ENCODE measurements at regions not wholly inside any gene's neighbourhood (a gene's known extent, or its start where the extent isn't known, plus 50 kb on each side); places are given as distances from the start of the nearest gene placed in this dataset.

GRCh38 chr1:208858738-208859137 lies 614.6 kb upstream of the PLXNA2 start:
- in situ Hi-C loops (cut with HindIII; ENCODE audit: low pct_unique_long_range_greater_than_20kb, low sequenced_read_pairs) = no loop called here
- DNase-seq (ENCODE audit: low read depth) = no peak

GRCh38 chr1:208864366-208864965 lies 620.3 kb upstream of the PLXNA2 start:
- in situ Hi-C loops (cut with HindIII; ENCODE audit: low pct_unique_long_range_greater_than_20kb, low sequenced_read_pairs) = no loop called here
- DNase-seq (ENCODE audit: low read depth) = no peak

GRCh38 chr1:208866386-208866955 lies 622.3 kb upstream of the PLXNA2 start:
- DNase-seq (ENCODE audit: low read depth) = no peak
- in situ Hi-C loops (cut with HindIII; ENCODE audit: low pct_unique_long_range_greater_than_20kb, low sequenced_read_pairs) = no loop called here

GRCh38 chr1:208868554-208868953 lies 624.4 kb upstream of the PLXNA2 start:
- no peak for DNase-seq (ENCODE audit: low read depth)
- in situ Hi-C loops (cut with HindIII; ENCODE audit: low pct_unique_long_range_greater_than_20kb, low sequenced_read_pairs) = no loop called here

- DNase-seq (ENCODE audit: low read depth) = no peak
- in situ Hi-C loops (cut with HindIII; ENCODE audit: low pct_unique_long_range_greater_than_20kb, low sequenced_read_pairs) = no loop called here
These were observed 630.7 kb upstream of the PLXNA2 start for GRCh38 chr1:208874915-208875314.

GRCh38 chr1:208879022-208879421 lies 634.8 kb upstream of the PLXNA2 start:
- in situ Hi-C loops (cut with HindIII; ENCODE audit: low pct_unique_long_range_greater_than_20kb, low sequenced_read_pairs) = no loop called here
- DNase-seq (ENCODE audit: low read depth) = no peak

- in situ Hi-C loops (cut with HindIII; ENCODE audit: low pct_unique_long_range_greater_than_20kb, low sequenced_read_pairs) = no loop called here
- no peak for DNase-seq (ENCODE audit: low read depth)
These were observed 636.4 kb upstream of the PLXNA2 start for GRCh38 chr1:208880433-208881100.

GRCh38 chr1:208885060-208885459 lies 640.9 kb upstream of the PLXNA2 start:
- in situ Hi-C loops (cut with HindIII; ENCODE audit: low pct_unique_long_range_greater_than_20kb, low sequenced_read_pairs) = no loop called here
- no peak for DNase-seq (ENCODE audit: low read depth)

- no peak for DNase-seq (ENCODE audit: low read depth)
- in situ Hi-C loops (cut with HindIII; ENCODE audit: low pct_unique_long_range_greater_than_20kb, low sequenced_read_pairs) = no loop called here
These were observed 641.5 kb upstream of the PLXNA2 start for GRCh38 chr1:208885650-208886049.

- no peak for DNase-seq (ENCODE audit: low read depth)
- in situ Hi-C loops (cut with HindIII; ENCODE audit: low pct_unique_long_range_greater_than_20kb, low sequenced_read_pairs) = no loop called here
These were observed 644.2 kb upstream of the PLXNA2 start for GRCh38 chr1:208888376-208888775.

GRCh38 chr1:208892147-208892546 lies 648.0 kb upstream of the PLXNA2 start:
- in situ Hi-C loops (cut with HindIII; ENCODE audit: low pct_unique_long_range_greater_than_20kb, low sequenced_read_pairs) = no loop called here
- DNase-seq (ENCODE audit: low read depth) = no peak

- in situ Hi-C loops (cut with HindIII; ENCODE audit: low pct_unique_long_range_greater_than_20kb, low sequenced_read_pairs) = no loop called here
- no peak for DNase-seq (ENCODE audit: low read depth)
These were observed 649.1 kb upstream of the PLXNA2 start for GRCh38 chr1:208893251-208893650.

GRCh38 chr1:208895181-208895580 lies 651.0 kb upstream of the PLXNA2 start:
- in situ Hi-C loops (cut with HindIII; ENCODE audit: low pct_unique_long_range_greater_than_20kb, low sequenced_read_pairs) = no loop called here
- DNase-seq (ENCODE audit: low read depth) = no peak

- DNase-seq (ENCODE audit: low read depth) = no peak
- in situ Hi-C loops (cut with HindIII; ENCODE audit: low pct_unique_long_range_greater_than_20kb, low sequenced_read_pairs) = no loop called here
These were observed 651.6 kb upstream of the PLXNA2 start for GRCh38 chr1:208895820-208896219.

GRCh38 chr1:208896768-208897167 lies 652.6 kb upstream of the PLXNA2 start:
- DNase-seq (ENCODE audit: low read depth) = no peak
- in situ Hi-C loops (cut with HindIII; ENCODE audit: low pct_unique_long_range_greater_than_20kb, low sequenced_read_pairs) = no loop called here

- in situ Hi-C loops (cut with HindIII; ENCODE audit: low pct_unique_long_range_greater_than_20kb, low sequenced_read_pairs) = no loop called here
These were observed 655.3 kb upstream of the PLXNA2 start for GRCh38 chr1:208899438-208899837.

GRCh38 chr1:208903251-208903905 lies 659.2 kb upstream of the PLXNA2 start:
- no peak for DNase-seq (ENCODE audit: low read depth)
- in situ Hi-C loops (cut with HindIII; ENCODE audit: low pct_unique_long_range_greater_than_20kb, low sequenced_read_pairs) = no loop called here

More at GRCh38 chr1:208899438-208899837, 655.3 kb upstream of the PLXNA2 start:
- no peak for DNase-seq (ENCODE audit: low read depth)

GRCh38 chr1:208907790-208908189 lies 663.6 kb upstream of the PLXNA2 start:
- DNase-seq (ENCODE audit: low read depth) = no peak
- in situ Hi-C loops (cut with HindIII; ENCODE audit: low pct_unique_long_range_greater_than_20kb, low sequenced_read_pairs) = no loop called here
